H9 (cell line): ENCODE measurements at regions not wholly inside any gene's neighbourhood (a gene's known extent, or its start where the extent isn't known, plus 50 kb on each side); places are given as distances from the start of the nearest gene placed in this dataset.

Experiments used
- DNase-seq: peaks from one replicate; pipeline ENCODE4 v3.0.0-alpha.2; 2017
- H2AFZ ChIP-seq: one replicate; pipeline ENCODE4 v1.6.1; 2013; ENCODE audit warnings: mild to moderate bottlenecking, low read length, control low read depth, moderate library complexity
- H2AK5ac ChIP-seq: 2 replicates; pipeline ENCODE4 v1.6.1; 2013; ENCODE audit warnings: low read length, control low read depth, mixed read lengths; ENCODE audit not compliant: insufficient read length
- H2BK120ac ChIP-seq: one replicate; pipeline ENCODE4 v1.6.1; 2013; ENCODE audit warnings: low read depth, mild to moderate bottlenecking, low read length, control low read depth, inconsistent platforms; ENCODE audit not compliant: poor library complexity, severe bottlenecking
- H2BK12ac ChIP-seq: 2 replicates; pipeline ENCODE4 v1.6.1; 2013; ENCODE audit warnings: low read length, control low read depth, mixed read lengths, low read depth; ENCODE audit not compliant: insufficient read length
- H2BK15ac ChIP-seq: 2 replicates; pipeline ENCODE4 v1.6.1; 2013; ENCODE audit warnings: low read depth, low read length, control low read depth
- H2BK20ac ChIP-seq: one replicate; pipeline ENCODE4 v1.6.1; 2013; ENCODE audit warnings: low read depth, mild to moderate bottlenecking, low read length, control low read depth, inconsistent platforms; ENCODE audit not compliant: poor library complexity, severe bottlenecking
- H2BK5ac ChIP-seq: 2 replicates; pipeline ENCODE4 v1.6.1; 2013; ENCODE audit warnings: low read length, control low read depth, mixed read lengths; ENCODE audit not compliant: insufficient read length
- H3K14ac ChIP-seq: 2 replicates; pipeline ENCODE4 v1.6.1; 2013; ENCODE audit warnings: low read length, control low read depth; ENCODE audit not compliant: insufficient read depth
- H3K18ac ChIP-seq: 2 replicates; pipeline ENCODE4 v1.6.1; 2013; ENCODE audit warnings: low read depth, mild to moderate bottlenecking, mixed read lengths, low read length, control low read depth; ENCODE audit not compliant: insufficient read length
- H3K23ac ChIP-seq: 2 replicates; pipeline ENCODE4 v1.6.1; 2013; ENCODE audit warnings: low read length, control low read depth, mixed read lengths, low read depth; ENCODE audit not compliant: insufficient read length
- H3K23me2 ChIP-seq: 2 replicates; pipeline ENCODE4 v1.6.1; 2013; ENCODE audit warnings: low read depth, mild to moderate bottlenecking, mixed read lengths, low read length, control low read depth; ENCODE audit not compliant: insufficient read length, poor library complexity, severe bottlenecking
- H3K27ac ChIP-seq: 2 replicates; pipeline ENCODE4 v1.5.1; 2013; ENCODE audit warnings: low read length, control low read depth, mixed read lengths, low read depth; ENCODE audit not compliant: insufficient read length
- H3K27me3 ChIP-seq: 2 replicates; pipeline ENCODE4 v1.6.1; 2013; ENCODE audit warnings: low read length, control low read depth, inconsistent platforms; ENCODE audit not compliant: insufficient read depth
- H3K4ac ChIP-seq: 2 replicates; pipeline ENCODE4 v1.6.1; 2013; ENCODE audit warnings: low read depth, mild to moderate bottlenecking, control low read depth, inconsistent platforms, low read length, moderate library complexity
- H3K4me1 ChIP-seq: 2 replicates; pipeline ENCODE4 v1.6.1; 2013; ENCODE audit warnings: low read length, control low read depth, inconsistent platforms; ENCODE audit not compliant: insufficient read depth
- H3K4me2 ChIP-seq: 2 replicates; pipeline ENCODE4 v1.6.1; 2013; ENCODE audit warnings: low read length, control low read depth, mixed read lengths; ENCODE audit not compliant: insufficient read length, insufficient read depth
- H3K56ac ChIP-seq: 2 replicates; pipeline ENCODE4 v1.6.1; 2013; ENCODE audit warnings: low read depth, mild to moderate bottlenecking, mixed read lengths, low read length, control low read depth; ENCODE audit not compliant: insufficient read length
- H3K79me1 ChIP-seq: 2 replicates; pipeline ENCODE4 v1.6.1; 2013; ENCODE audit warnings: low read depth, mild to moderate bottlenecking, moderate library complexity, low read length, control low read depth, inconsistent platforms; ENCODE audit not compliant: insufficient read depth, poor library complexity, severe bottlenecking
- H3K79me2 ChIP-seq: 2 replicates; pipeline ENCODE4 v1.6.1; 2013; ENCODE audit warnings: low read length, control low read depth, inconsistent platforms; ENCODE audit not compliant: insufficient read depth
- H3K9ac ChIP-seq: 2 replicates; pipeline ENCODE4 v1.6.1; 2013; ENCODE audit warnings: low read length, control low read depth, mixed read lengths; ENCODE audit not compliant: insufficient read length; ENCODE audit errors: extremely low read depth
- H3K9me3 ChIP-seq: one replicate; pipeline ENCODE4 v1.6.1; 2013; ENCODE audit warnings: low read depth, low read length, inconsistent platforms; ENCODE audit not compliant: control insufficient read depth
- H3T11ph ChIP-seq: one replicate; pipeline ENCODE4 v1.6.1; 2013; ENCODE audit warnings: mild to moderate bottlenecking, low read length, control low read depth, inconsistent platforms
- H4K20me1 ChIP-seq: one replicate; pipeline ENCODE4 v1.6.1; 2013; ENCODE audit not compliant: control insufficient read depth, insufficient read length, insufficient read depth
- H4K5ac ChIP-seq: 2 replicates; pipeline ENCODE4 v1.6.1; 2013; ENCODE audit warnings: low read depth, mild to moderate bottlenecking, mixed read lengths, low read length, control low read depth; ENCODE audit not compliant: insufficient read length
- H4K8ac ChIP-seq: replicated peaks from 2 replicates; pipeline ENCODE4 v1.6.1; 2013; ENCODE audit warnings: low read length, control low read depth, mixed read lengths, low read depth; ENCODE audit not compliant: insufficient read length
- H4K91ac ChIP-seq: 2 replicates; pipeline ENCODE4 v1.6.1; 2013; ENCODE audit warnings: low read depth, mild to moderate bottlenecking, moderate library complexity, mixed read lengths, low read length, control low read depth; ENCODE audit not compliant: insufficient read length
- H3K27ac Mint-ChIP-seq, 3 experiments: 2 replicates in 2 of 3; 3 replicates in 1 of 3; pipeline ENCODE4 v1.8.0; 2020 to 2021; ENCODE audit warnings: mixed read lengths in 3 of 3, mild to moderate bottlenecking in 1 of 3, moderate library complexity in 1 of 3
- H3K27me3 Mint-ChIP-seq: 2 replicates; pipeline ENCODE4 v1.8.0; 2021; ENCODE audit warnings: low read depth, mild to moderate bottlenecking, moderate library complexity, mixed read lengths
- H3K36me3 Mint-ChIP-seq, 3 experiments: 2 replicates in 2 of 3; 3 replicates in 1 of 3; pipeline ENCODE4 v1.8.0; 2020 to 2021; ENCODE audit warnings: low read depth in 3 of 3, mixed read lengths in 3 of 3; ENCODE audit not compliant: insufficient read depth in 1 of 3
- H3K4me1 Mint-ChIP-seq, 2 experiments: 2 replicates each; pipeline ENCODE4 v1.8.0; 2020; ENCODE audit warnings: mixed read lengths in 2 of 2
- H3K4me3 Mint-ChIP-seq, 2 experiments: 2 replicates in 1 of 2; 3 replicates in 1 of 2; pipeline ENCODE4 v1.8.0; 2020 to 2021; ENCODE audit warnings: mild to moderate bottlenecking in 2 of 2, mixed read lengths in 2 of 2, moderate library complexity in 1 of 2
- H3K9me3 Mint-ChIP-seq, 2 experiments: 2 replicates in 1 of 2; 3 replicates in 1 of 2; pipeline ENCODE4 v1.8.0; 2020; ENCODE audit warnings: mild to moderate bottlenecking in 2 of 2, mixed read lengths in 2 of 2, moderate library complexity in 1 of 2
- WGBS: extraction: QIAGEN DNeasy Blood & Tissue Kit; methylation state at CpG from one replicate; pipeline ENCODE4 v1.1.7; 2013; ENCODE audit warnings: missing lambda C conversion rate, low lambda C conversion rate, mixed read lengths; ENCODE audit not compliant: insufficient read length; ENCODE audit errors: extremely low coverage; 5-methylcytosine and 5-hydroxymethylcytosine counted together
- TF ChIP-seq, protein P1 (sequence below): fragments of 200-600 bp; sonication (generic); conservative IDR thresholded peaks from 3 replicates; pipeline ENCODE4 v1.8.0; 2021; ENCODE audit warnings: antibody characterized with exemption, mild to moderate bottlenecking

DNA sequence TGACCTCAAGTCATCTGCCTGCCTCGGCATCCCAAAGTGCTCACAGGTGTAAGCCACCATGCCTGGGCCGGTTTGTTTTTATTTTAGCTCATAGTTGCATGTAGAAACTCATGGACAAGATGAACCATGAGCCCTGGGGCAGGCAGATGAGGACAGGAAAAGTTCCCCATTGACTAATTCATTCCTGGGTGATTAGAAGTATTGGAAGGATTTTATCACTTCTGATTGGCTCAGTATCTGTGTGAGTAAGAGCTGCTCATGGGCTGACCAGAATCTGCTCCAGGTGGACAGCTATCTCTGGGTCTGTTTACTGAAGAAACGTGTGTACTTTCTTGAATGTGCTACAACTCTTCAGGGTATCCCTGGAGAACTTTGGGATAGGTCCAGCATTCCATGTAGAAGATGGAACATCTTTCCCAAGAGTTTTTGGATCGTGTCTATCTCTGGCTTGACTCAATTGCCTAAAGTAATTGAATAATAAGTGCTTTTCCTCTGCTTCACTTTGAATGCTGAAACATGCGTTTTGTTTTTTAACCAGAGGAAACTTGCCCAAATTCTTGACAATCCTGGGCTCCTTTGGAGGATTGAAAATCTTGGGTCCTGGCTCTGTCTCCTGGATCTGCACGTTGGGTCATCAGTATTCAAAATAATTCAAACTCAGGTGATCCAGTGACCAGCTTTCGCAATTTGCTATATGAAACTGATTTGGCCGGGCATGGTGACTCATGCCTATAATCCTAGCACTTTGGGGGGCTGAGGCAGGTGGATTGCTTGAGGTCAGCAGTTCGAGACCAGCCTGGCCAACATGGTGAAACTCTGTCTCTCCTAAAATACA is 88.6 kb upstream of the DHRSX start:
- no CpG with 5 or more reads among the region's 9 CpGs for WGBS
- no peak for DNase-seq
- no peak overlapping the region for H3K23ac ChIP-seq
- no peak overlapping the region for H4K5ac ChIP-seq
- H2BK20ac ChIP-seq: no peak overlapping the region
- H3K4me2 ChIP-seq: no peak overlapping the region
- H3K27me3 Mint-ChIP-seq: peaks cover 17% of the 10 kb centered on the region
- no peak overlapping the region for H2BK12ac ChIP-seq
- no peak overlapping the region for H3K56ac ChIP-seq
- H3K9me3 ChIP-seq: no peaks in the 10 kb centered on the region
- H3K79me1 ChIP-seq: no peaks in the 10 kb centered on the region
- H3K79me2 ChIP-seq: no peaks in the 10 kb centered on the region
- H4K8ac ChIP-seq: no peak overlapping the region
- H2AK5ac ChIP-seq: no peak overlapping the region
- H3K36me3 Mint-ChIP-seq: peaks cover 0 to 8% (median 2%) of the 10 kb centered on the region in 3 experiments; a peak in 2 of 7 replicates
- H3T11ph ChIP-seq: no peak overlapping the region
- H3K27me3 ChIP-seq: peaks cover 10% of the 10 kb centered on the region
- H2BK120ac ChIP-seq: no peak overlapping the region
- no peak overlapping the region for H3K4me3 Mint-ChIP-seq
- H2BK15ac ChIP-seq: no peak overlapping the region
- no peaks in the 10 kb centered on the region for H4K20me1 ChIP-seq
- H3K9ac ChIP-seq: no peak overlapping the region
- H3K18ac ChIP-seq: no peak overlapping the region
- H3K4me1 Mint-ChIP-seq: peaks cover 29 to 30% of the 10 kb centered on the region in 2 experiments
- no peak overlapping the region for H2AFZ ChIP-seq
- H2BK5ac ChIP-seq: no peak overlapping the region
- TF ChIP-seq, protein P1, sequence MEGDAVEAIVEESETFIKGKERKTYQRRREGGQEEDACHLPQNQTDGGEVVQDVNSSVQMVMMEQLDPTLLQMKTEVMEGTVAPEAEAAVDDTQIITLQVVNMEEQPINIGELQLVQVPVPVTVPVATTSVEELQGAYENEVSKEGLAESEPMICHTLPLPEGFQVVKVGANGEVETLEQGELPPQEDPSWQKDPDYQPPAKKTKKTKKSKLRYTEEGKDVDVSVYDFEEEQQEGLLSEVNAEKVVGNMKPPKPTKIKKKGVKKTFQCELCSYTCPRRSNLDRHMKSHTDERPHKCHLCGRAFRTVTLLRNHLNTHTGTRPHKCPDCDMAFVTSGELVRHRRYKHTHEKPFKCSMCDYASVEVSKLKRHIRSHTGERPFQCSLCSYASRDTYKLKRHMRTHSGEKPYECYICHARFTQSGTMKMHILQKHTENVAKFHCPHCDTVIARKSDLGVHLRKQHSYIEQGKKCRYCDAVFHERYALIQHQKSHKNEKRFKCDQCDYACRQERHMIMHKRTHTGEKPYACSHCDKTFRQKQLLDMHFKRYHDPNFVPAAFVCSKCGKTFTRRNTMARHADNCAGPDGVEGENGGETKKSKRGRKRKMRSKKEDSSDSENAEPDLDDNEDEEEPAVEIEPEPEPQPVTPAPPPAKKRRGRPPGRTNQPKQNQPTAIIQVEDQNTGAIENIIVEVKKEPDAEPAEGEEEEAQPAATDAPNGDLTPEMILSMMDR: no peak
- H3K27ac Mint-ChIP-seq: no peak overlapping the region
- no peak overlapping the region for H3K27ac ChIP-seq
- no peak overlapping the region for H3K14ac ChIP-seq
- H4K91ac ChIP-seq: no peak overlapping the region
- H3K9me3 Mint-ChIP-seq: no peaks in the 10 kb centered on the region
- H3K23me2 ChIP-seq: peaks cover 5% of the 10 kb centered on the region
- H3K4me1 ChIP-seq: peaks cover 8% of the 10 kb centered on the region; the same call in 1 of the 2 replicates
- H3K4ac ChIP-seq: no peak overlapping the region
